GM23338 (cell line): ENCODE measurements at regions not wholly inside any gene's neighbourhood (a gene's known extent, or its start where the extent isn't known, plus 50 kb on each side); places are given as distances from the start of the nearest gene placed in this dataset.

Source experiments
- EZH2 ChIP-seq: fragments of 200-600 bp; sonication (generic); IDR thresholded peaks from one replicate; pipeline ENCODE4 v1.8.0; 2017; ENCODE audit warnings: antibody characterized with exemption, mild to moderate bottlenecking, low read depth; ENCODE audit not compliant: unreplicated experiment
- EZH2phosphoT487 ChIP-seq: fragments of 200-600 bp; sonication (generic); IDR thresholded peaks from one replicate; pipeline ENCODE4 v1.8.1; 2018; ENCODE audit warnings: antibody characterized with exemption; ENCODE audit not compliant: unreplicated experiment
- JUNB ChIP-seq: IDR thresholded peaks from one replicate; pipeline ENCODE4 v1.6.1; 2016; ENCODE audit warnings: antibody characterized with exemption; ENCODE audit not compliant: unreplicated experiment
- POLR2AphosphoS5 ChIP-seq: IDR thresholded peaks from 2 replicates; pipeline ENCODE4 v1.6.1; 2016; ENCODE audit warnings: antibody characterized with exemption, low read depth
- REST ChIP-seq: IDR thresholded peaks from one replicate; pipeline ENCODE4 v1.6.1; 2018; ENCODE audit warnings: antibody characterized with exemption; ENCODE audit not compliant: unreplicated experiment
- ZNF462 ChIP-seq: fragments of 250-450 bp; sonication (Bioruptor Pico); IDR thresholded peaks from 2 replicates; pipeline ENCODE4 v1.5.0; 2020; ENCODE audit warnings: mild to moderate bottlenecking, moderate library complexity
- TF ChIP-seq, protein P1 (sequence below), 2 experiments: fragments of 200-600 bp in 1 of 2; sonication (generic) in 1 of 2; conservative IDR thresholded peaks; 2 replicates each; pipeline versions ENCODE4 v1.5.1 to v1.6.1; 2016 to 2017; ENCODE audit warnings: antibody characterized with exemption in 2 of 2, low read depth in 2 of 2, mild to moderate bottlenecking in 2 of 2, moderate library complexity in 1 of 2

GRCh38 chr12:115411121-115411520, 727.1 kb upstream of the TBX3 start:
- TF ChIP-seq POLR2AphosphoS5 (no peak), EZH2 (no peak), JUNB (no peak), REST (no peak), EZH2phosphoT487 (no peak), ZNF462 (CRISPR knock-in tag) (no peak)
- TF ChIP-seq, protein P1, sequence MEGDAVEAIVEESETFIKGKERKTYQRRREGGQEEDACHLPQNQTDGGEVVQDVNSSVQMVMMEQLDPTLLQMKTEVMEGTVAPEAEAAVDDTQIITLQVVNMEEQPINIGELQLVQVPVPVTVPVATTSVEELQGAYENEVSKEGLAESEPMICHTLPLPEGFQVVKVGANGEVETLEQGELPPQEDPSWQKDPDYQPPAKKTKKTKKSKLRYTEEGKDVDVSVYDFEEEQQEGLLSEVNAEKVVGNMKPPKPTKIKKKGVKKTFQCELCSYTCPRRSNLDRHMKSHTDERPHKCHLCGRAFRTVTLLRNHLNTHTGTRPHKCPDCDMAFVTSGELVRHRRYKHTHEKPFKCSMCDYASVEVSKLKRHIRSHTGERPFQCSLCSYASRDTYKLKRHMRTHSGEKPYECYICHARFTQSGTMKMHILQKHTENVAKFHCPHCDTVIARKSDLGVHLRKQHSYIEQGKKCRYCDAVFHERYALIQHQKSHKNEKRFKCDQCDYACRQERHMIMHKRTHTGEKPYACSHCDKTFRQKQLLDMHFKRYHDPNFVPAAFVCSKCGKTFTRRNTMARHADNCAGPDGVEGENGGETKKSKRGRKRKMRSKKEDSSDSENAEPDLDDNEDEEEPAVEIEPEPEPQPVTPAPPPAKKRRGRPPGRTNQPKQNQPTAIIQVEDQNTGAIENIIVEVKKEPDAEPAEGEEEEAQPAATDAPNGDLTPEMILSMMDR (conservative IDR thresholded peaks at IDR 0.05; ENCODE audit: low read depth in 2 of 2): no peak
